HEK293T (cell line): ENCODE measurements at regions not wholly inside any gene's neighbourhood (a gene's known extent, or its start where the extent isn't known, plus 50 kb on each side); places are given as distances from the start of the nearest gene placed in this dataset.

ENCODE experiments used
- CTCF ChIA-PET: fragments of 350-600 bp; formaldehyde crosslinking; extraction: SDS; loops from one replicate; lab custom pipeline; 2021; ENCODE audit warnings: antibody characterized with exemption, inconsistent platforms; lab: Yijun Ruan, JAX
- POLR2A ChIA-PET: fragments of 350-600 bp; formaldehyde crosslinking; extraction: SDS; loops from one replicate; lab custom pipeline; 2020; ENCODE audit warnings: antibody characterized with exemption, inconsistent platforms; lab: Yijun Ruan, JAX
- DNase-seq: peaks from one replicate; pipeline ENCODE4 v3.0.0; 2012; ENCODE audit warnings: mixed read lengths; ENCODE audit errors: extremely low spot score
- ARNT ChIP-seq: fragments of 450-650 bp; IDR thresholded peaks from 2 replicates; pipeline ENCODE4 v1.6.1; 2017; ENCODE audit warnings: mild to moderate bottlenecking
- BHLHE40 ChIP-seq: fragments of 450-650 bp; IDR thresholded peaks from 2 replicates; pipeline ENCODE4 v1.6.1; 2016; ENCODE audit warnings: mild to moderate bottlenecking, moderate library complexity, borderline replicate concordance
- CTBP1 ChIP-seq: fragments of 450-650 bp; IDR thresholded peaks from 2 replicates; pipeline ENCODE4 v1.6.1; 2016; ENCODE audit warnings: borderline replicate concordance
- ELF4 ChIP-seq: fragments of 450-650 bp; IDR thresholded peaks from 2 replicates; pipeline ENCODE4 v1.6.1; 2017; ENCODE audit warnings: antibody characterized with exemption
- FOXA1 ChIP-seq: fragments of 450-650 bp; IDR thresholded peaks from 2 replicates; pipeline ENCODE4 v1.6.1; 2016; ENCODE audit warnings: mild to moderate bottlenecking
- FOXK2 ChIP-seq: fragments of 450-650 bp; IDR thresholded peaks from 2 replicates; pipeline ENCODE4 v1.6.1; 2016; ENCODE audit warnings: mild to moderate bottlenecking
- FOXM1 ChIP-seq: fragments of 450-650 bp; IDR thresholded peaks from 2 replicates; pipeline ENCODE4 v1.6.1; 2017; ENCODE audit warnings: mild to moderate bottlenecking, borderline replicate concordance
- HDGF ChIP-seq: fragments of 450-650 bp; IDR thresholded peaks from 2 replicates; pipeline ENCODE4 v1.6.1; 2017; ENCODE audit warnings: antibody characterized with exemption, borderline replicate concordance
- L3MBTL2 ChIP-seq: fragments of 450-650 bp; conservative IDR thresholded peaks from 2 replicates; pipeline ENCODE4 v1.6.1; 2016; ENCODE audit warnings: mild to moderate bottlenecking
- LEF1 ChIP-seq: fragments of 450-650 bp; IDR thresholded peaks from 2 replicates; pipeline ENCODE4 v1.6.1; 2017; ENCODE audit warnings: mild to moderate bottlenecking, borderline replicate concordance
- NFRKB ChIP-seq: fragments of 450-650 bp; IDR thresholded peaks from 2 replicates; pipeline ENCODE4 v1.6.1; 2016; ENCODE audit warnings: mild to moderate bottlenecking, moderate library complexity
- SP1 ChIP-seq: fragments of 450-650 bp; IDR thresholded peaks from 2 replicates; pipeline ENCODE4 v1.6.1; 2017
- SUZ12 ChIP-seq: fragments of 450-650 bp; IDR thresholded peaks from 2 replicates; pipeline ENCODE4 v1.6.1; 2016; ENCODE audit warnings: mild to moderate bottlenecking
- TARDBP ChIP-seq: fragments of 450-650 bp; IDR thresholded peaks from 2 replicates; pipeline ENCODE4 v1.6.1; 2016
- ZNF384 ChIP-seq: fragments of 450-650 bp; IDR thresholded peaks from 2 replicates; pipeline ENCODE4 v1.6.1; 2016
- TF ChIP-seq, protein P1 (sequence below): fragments of 450-650 bp; IDR thresholded peaks from 2 replicates; pipeline ENCODE4 v1.6.1; 2016

DNA sequence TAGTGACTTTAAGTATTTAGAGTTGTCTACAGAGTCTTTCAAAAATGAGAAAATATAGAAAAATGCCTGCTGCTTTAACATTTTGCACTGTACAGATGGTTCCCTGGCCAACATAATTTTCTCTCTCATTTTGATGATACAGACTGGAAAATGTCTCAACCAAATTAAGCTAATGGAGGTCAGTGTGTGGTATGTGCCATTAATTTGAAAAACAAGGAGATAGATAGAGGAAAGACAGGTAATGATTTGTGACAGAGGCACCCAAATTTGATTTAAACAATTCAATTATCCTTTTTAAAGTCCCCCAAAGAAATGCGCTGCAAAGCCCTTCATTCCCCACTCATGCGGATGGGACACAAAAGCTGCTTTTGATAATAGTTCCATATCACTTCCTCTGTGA, 140.0 kb downstream of the ASCL1 start:
- ChIA-PET POLR2A (no interaction called here), CTCF (no interaction called here)
- DNase-seq = no peak
- TF ChIP-seq TARDBP = no peak
- TF ChIP-seq CTBP1 = no peak
- TF ChIP-seq L3MBTL2 = no peak
- no peak for TF ChIP-seq BHLHE40
- TF ChIP-seq ARNT = no peak
- TF ChIP-seq SUZ12 = no peak
- TF ChIP-seq SP1 = no peak
- TF ChIP-seq HDGF = no peak
- TF ChIP-seq FOXK2 = no peak
- TF ChIP-seq, protein P1, sequence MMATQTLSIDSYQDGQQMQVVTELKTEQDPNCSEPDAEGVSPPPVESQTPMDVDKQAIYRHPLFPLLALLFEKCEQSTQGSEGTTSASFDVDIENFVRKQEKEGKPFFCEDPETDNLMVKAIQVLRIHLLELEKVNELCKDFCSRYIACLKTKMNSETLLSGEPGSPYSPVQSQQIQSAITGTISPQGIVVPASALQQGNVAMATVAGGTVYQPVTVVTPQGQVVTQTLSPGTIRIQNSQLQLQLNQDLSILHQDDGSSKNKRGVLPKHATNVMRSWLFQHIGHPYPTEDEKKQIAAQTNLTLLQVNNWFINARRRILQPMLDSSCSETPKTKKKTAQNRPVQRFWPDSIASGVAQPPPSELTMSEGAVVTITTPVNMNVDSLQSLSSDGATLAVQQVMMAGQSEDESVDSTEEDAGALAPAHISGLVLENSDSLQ = no peak
- TF ChIP-seq ELF4 = no peak
- TF ChIP-seq ZNF384 = no peak

DNA sequence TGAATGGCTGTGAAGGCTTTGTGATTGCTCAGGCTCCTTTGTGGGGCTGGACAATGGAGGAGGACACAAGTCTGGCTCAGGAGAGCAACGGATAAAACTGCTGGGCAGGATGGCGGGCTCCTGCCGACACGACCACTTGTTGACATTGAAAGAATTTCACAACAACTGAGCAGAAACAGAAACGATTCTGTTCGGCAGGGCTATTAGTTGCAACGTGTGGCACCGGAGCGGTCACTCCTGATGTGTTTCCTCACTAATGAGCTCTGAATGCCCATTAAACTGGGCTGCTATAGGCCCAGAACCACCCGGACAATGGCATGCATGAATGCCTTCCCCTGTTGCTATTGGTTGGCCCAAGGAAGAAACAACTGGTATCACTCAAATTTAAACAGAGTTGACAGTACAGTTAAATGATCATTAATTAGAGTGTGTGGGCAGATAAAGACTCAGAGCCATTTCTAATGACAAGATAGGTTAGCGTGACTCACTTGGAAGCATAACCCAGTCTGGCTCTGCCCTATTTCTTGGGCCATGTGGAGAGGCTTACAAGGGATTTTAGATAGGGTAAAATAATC, 142.9 kb downstream of the ASCL1 start:
- TF ChIP-seq SP1 (no peak), LEF1 (no peak), FOXA1 (no peak), FOXK2 (no peak), CTBP1 (no peak), SUZ12 (no peak)
- ChIA-PET CTCF (no interaction called here), POLR2A (no interaction called here)

DNA sequence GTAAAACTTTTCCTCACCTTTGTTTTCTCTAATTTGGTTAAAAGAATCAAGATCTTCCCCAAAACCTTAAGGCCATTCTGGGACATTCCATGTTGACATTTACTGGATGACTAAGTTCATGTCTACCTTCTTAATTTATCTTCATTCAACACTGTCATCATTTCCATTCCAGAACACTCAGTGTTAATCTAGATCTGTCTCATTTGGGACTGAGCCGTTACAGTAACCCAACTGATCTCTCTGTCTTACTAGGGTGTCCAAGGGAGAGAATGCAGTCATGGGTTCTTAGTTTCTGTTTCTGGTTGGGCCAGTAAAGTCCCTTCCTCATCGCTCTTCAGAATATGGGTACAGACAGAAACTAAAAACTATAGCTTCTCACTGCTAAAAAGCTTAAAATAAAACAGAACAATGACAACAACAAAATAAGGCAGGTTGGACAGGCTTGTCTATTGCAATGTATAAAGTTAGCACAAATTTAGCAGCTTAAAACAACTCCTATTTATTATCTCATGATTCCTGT, 144.8 kb downstream of the ASCL1 start:
- CTCF ChIA-PET = no interaction called here
- TF ChIP-seq FOXK2 (no peak), SP1 (no peak), LEF1 (no peak), FOXM1 (no peak), ZNF384 (no peak), CTBP1 (no peak), SUZ12 (no peak), NFRKB (no peak), L3MBTL2 (no peak), FOXA1 (no peak)
- TF ChIP-seq, protein P1 = no peak
- POLR2A ChIA-PET = no interaction called here
- DNase-seq = no peak

More for the DNA sequence above, 142.9 kb downstream of the ASCL1 start:
- no peak for DNase-seq

GRCh38 chr12:103105971-103106597, 148.6 kb downstream of the ASCL1 start:
- CTCF ChIA-PET = no interaction called here
- DNase-seq = no peak
- POLR2A ChIA-PET = no interaction called here
- no peak for TF ChIP-seq BHLHE40
- TF ChIP-seq HDGF = no peak
- TF ChIP-seq CTBP1 = no peak
- no peak for TF ChIP-seq FOXK2
- no peak for TF ChIP-seq LEF1
- TF ChIP-seq TARDBP = no peak
- TF ChIP-seq, protein P1 = no peak
- no peak for TF ChIP-seq ARNT

GRCh38 chr12:103109861-103110260, 152.4 kb downstream of the ASCL1 start:
- ChIA-PET CTCF (no interaction called here), POLR2A (no interaction called here)
- no peak for DNase-seq
- no peak for TF ChIP-seq ZNF384
- TF ChIP-seq FOXK2 = no peak
- TF ChIP-seq, protein P1 = no peak
- no peak for TF ChIP-seq ELF4
- no peak for TF ChIP-seq BHLHE40
- TF ChIP-seq L3MBTL2 = no peak
- TF ChIP-seq CTBP1 = no peak
- no peak for TF ChIP-seq SP1
- TF ChIP-seq NFRKB = no peak
- TF ChIP-seq FOXM1 = no peak
- TF ChIP-seq SUZ12 = no peak
- no peak for TF ChIP-seq FOXA1
- no peak for TF ChIP-seq ARNT
- no peak for TF ChIP-seq TARDBP
- no peak for TF ChIP-seq LEF1
- no peak for TF ChIP-seq HDGF
